ENCODE measurements at regions not wholly inside any gene's neighbourhood (a gene's known extent, or its start where the extent isn't known, plus 50 kb on each side); places are given as distances from the start of the nearest gene placed in this dataset.

DNA sequence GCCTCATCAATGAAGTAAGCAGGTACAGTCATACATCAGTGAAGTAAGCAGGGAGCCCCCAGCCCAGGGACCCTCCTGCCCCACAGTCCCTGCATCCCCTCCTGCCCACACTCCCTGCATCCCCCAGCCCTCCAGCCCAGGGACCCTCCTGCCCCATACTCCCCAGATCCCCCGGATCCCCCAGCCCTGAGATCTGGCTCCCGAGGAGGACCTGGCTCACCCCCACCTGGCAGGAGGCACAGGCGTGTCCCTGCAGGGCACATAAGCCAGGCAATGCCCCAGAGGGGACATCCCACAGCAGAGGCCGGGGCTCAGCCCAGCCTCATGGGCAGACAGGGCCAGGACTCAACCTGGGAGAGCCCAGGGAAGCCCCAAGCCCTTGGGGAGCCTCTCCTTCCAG lies 53.6 kb upstream of the TPM4 start:
- DNase-seq (ENCODE audit: low spot score), result no peak

DNA sequence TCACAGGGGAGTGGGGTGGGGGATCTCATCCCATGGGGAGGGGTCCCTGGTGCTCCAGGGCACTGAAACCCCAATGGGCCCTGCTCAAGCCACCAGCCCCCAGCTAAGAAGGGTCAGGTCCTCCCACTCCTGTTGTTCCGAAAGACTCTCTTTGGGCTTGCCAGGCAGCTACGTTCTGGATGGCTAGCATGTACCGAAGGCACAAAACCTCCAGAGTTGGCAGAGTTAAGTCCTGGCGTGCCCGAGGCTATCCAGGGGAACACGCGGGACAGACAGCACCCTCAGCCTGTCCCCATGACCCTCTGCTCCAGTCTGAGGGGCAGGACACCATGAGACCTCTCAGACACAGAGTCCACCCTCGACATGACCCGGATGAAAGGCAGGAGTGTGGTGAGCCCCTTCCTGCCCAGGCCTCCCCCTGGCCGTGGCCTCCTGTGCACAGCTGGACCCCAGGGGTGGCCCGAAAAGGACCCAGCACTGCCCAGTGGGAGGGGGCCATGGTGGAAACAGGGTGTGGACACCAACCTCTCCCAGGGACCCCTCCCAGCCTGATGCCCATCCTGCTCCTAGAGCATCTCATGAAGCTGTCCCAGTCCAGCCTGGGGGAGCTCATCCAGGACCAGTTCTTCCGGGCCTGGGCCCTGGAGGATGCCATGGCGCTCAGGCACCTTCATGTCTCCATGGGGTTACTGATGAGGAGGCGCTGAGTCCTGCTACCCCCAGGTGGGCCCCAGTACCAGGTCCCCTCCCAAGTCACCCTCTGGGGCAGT lies 53.0 kb upstream of the TPM4 start:
- no peak for DNase-seq (ENCODE audit: low spot score)

DNA sequence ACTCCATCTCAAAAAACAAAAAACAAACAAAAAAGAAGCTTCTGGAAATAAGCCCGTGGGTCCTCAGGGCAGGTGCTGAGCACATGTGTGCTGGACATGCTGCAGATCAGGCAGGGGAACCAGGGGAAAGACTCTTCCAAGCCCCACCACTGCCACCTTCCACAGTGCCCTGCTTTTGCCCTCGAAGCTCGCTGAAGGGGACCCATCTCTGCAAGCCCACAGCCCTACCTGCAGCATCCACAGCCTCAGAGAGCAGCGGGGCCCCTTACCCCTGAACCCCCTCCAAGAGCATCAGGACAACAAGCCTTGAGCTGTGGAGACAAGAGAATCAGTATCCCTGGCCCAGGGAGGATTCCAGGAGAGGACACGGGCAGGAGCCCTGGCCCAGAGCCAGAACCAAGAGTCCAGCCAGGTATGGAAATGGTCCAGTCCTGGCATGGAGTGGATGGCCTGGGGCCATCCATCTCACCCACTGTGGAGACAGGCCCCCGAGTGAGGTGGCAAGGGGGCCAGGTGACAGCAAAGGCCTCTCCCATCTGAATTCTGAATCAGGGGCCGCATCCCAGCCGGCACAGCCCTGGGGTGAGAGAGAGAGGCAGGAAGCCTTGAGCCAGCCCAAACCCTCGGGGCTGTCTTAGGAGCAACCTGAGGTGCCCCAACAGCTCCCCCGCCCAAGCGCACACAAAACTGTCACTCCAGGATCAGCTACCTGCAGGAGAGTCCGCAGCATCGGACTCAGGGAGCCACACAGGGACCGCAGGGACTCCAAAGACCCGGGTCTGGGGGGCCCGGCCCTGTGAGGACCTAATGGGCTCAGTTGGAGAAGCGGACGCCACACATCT lies 51.8 kb upstream of the TPM4 start:
- no peak for DNase-seq (ENCODE audit: low spot score)

DNA sequence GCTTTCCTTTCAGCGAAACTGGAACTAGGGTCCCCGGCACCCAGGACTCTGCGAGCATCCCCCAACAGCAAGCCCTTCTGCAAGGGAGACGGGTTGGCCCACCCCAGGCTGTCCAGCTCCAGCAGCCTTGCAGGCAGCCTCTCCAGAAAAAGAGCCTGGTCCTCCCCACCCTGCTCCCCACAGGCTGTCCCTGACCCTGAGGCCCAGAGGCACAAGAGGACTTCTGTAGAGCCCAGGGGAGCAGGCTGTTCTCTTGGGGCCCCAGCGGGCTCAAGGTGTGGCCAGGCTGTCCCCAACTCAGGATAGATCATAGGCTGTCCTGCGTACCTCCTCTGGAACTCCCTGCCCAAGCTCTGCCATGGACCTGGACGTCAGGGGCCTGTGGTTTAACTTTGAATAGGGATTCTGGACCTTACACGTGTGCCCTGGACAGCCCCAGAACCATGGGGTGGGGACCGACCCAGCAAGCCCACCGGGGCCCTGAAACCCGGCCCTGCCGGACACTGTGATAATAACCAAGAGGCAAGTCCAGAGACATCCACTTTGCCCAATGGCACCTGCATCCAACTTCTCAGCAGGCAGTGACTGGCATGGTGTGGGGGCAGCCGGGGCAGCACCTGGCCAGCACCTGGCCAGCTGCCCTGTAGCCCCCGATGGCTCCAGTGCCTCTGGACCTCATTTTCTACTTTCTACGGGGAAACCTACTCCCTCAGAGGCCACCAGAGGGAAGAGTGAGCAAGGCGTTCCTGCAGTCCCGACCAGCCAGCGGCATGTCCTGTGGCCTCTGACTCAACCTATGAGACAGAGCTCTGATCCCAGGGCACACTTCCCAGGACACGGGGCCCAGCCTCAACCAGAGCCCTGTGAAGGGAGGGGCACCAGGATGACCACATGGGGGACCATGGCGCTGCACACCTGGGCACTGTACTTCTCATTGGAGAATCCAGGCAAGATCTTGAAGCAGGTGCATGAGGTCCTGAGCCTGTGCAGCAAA lies 50.9 kb upstream of the TPM4 start:
- peak; percentile 67 for DNase-seq (ENCODE audit: low spot score)

DNA sequence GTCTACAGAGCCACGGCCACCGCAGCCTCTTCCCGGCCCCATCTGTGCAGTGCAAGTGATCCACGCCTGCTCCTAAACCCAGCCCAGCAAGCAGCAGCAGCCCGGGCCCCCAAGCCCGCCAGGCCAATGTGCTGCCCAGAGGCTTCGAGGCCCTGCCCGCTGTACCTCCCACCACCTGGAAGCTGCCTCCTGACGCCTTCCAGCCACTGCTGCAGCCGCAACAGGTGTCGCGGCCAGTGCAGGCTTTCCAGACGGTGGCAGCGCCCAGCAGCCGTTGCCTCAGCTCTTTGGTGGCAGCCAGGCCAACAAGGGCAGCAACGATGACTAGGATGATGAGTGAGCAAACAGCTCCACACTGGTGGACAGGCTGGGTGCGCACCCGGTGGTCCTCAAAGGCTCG lies 50.2 kb upstream of the TPM4 start:
- no peak for DNase-seq (ENCODE audit: low spot score)
